HG02798 (cell line): ENCODE measurements at regions not wholly inside any gene's neighbourhood (a gene's known extent, or its start where the extent isn't known, plus 50 kb on each side); places are given as distances from the start of the nearest gene placed in this dataset.
"Not testable (repeated sequence)": the region's sequence is repeated elsewhere in the genome, so short reads cannot be mapped to it uniquely, and the experiment has no call there.

Experiments used
- ATAC-seq: cut with Tn5 transposase; IDR thresholded peaks from one replicate; pipeline ENCODE4 v1.9.1; 2021; ENCODE audit warnings: mild to moderate bottlenecking; ENCODE audit not compliant: unreplicated experiment, poor library complexity

DNA sequence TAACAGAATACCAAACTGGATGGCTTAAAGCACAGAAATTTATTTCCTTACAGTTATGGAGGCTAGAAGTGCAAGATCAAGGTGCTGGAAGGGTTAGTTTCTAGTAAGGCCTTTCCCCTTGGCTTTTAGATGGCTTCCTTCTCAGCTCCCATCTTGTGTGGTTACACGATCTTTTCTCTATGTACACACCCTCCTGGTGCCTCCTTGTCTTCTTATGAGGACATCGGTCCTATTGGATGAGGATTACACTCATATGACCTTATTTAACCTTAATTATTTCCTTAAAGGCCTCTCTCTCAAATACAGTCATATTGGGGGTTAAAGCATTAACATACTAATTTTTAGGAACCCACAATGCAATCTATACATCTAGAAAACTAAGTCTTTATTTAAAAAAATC lies 787.9 kb upstream of the GALNTL6 start:
- no peak for ATAC-seq

DNA sequence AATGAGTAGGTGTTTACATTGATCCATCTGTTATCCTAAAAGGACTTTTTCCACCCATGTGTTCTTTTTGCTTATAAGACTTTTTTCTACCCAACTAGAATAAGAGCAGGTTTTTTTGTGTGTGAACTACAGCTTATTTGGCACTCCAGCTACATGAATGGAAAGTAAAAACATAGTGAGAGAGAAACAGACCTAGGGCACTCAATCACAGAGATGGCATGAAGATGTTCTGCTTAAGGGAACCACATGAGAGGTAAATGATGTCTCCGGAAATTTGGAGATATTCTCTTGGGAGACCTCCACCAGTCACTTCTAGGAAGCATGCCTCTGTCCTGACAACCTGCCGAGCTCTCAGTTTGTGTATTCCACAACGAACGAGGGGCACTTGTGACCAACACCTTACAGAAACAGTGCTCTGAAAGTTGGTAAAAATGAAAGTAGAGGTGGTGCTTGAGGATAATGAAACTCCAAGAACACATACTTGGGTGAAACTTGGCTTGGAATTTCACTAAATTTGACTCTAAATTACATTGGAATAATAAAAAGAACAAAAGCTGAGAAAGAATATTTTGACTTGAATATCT lies 788.4 kb upstream of the GALNTL6 start:
- ATAC-seq: no peak

- no peak for ATAC-seq
Observed at GRCh38 chr4:171022824-171023230, 790.4 kb upstream of the GALNTL6 start.

- ATAC-seq: no peak
Observed at GRCh38 chr4:171017593-171017992, 795.6 kb upstream of the GALNTL6 start.

GRCh38 chr4:171016145-171016544 lies 797.1 kb upstream of the GALNTL6 start:
- no peak for ATAC-seq

DNA sequence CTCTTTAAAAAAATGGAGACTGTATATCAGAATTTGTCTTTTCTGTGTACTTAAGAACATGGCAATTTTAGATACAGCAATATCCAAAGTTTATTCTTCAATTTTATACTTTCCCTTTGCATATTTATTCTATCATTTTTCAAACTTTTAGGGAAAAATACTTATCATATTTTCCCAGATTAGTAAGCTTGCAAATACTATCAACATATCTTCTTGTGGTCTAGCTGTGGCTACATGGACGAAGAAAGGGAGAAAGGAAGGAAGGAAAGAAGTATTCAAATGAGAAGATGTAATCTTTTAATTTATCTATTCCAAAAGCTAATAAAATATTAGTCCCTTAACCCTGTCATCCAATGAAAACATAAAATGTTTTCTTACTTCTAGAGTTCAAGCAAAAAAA lies 797.8 kb upstream of the GALNTL6 start:
- ATAC-seq: no peak

- ATAC-seq: peak; percentile 53
Observed at GRCh38 chr4:171007618-171008390, 805.4 kb upstream of the GALNTL6 start.

GRCh38 chr4:171002246-171002645 lies 811.0 kb upstream of the GALNTL6 start:
- ATAC-seq: no peak

- peak; percentile 93 for ATAC-seq
Observed at GRCh38 chr4:170990989-170991589, 822.1 kb upstream of the GALNTL6 start.

GRCh38 chr4:170988446-170988845 lies 824.8 kb upstream of the GALNTL6 start:
- ATAC-seq: no peak

- no peak for ATAC-seq
Observed at GRCh38 chr4:170979736-170980135, 833.5 kb upstream of the GALNTL6 start.

DNA sequence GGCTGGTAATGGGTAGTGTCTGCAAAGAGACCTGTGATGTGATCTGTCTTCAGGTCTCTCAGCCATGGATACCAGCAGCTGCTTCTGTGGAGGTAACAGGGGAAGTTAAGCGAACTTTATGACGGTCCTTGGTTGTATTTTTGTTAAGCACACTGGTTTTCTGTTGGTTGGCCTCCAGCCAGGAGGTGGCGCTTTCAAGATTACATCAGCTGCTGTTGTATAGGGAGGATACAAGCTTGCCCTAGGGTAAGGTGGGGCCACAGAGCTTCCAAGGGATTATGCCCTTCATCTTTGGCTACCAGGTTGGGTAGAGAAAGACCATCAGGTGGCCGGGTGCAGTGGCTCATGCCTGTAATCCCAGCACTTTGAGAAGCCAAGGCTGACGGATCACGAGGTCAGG lies 834.2 kb upstream of the GALNTL6 start:
- no peak for ATAC-seq

DNA sequence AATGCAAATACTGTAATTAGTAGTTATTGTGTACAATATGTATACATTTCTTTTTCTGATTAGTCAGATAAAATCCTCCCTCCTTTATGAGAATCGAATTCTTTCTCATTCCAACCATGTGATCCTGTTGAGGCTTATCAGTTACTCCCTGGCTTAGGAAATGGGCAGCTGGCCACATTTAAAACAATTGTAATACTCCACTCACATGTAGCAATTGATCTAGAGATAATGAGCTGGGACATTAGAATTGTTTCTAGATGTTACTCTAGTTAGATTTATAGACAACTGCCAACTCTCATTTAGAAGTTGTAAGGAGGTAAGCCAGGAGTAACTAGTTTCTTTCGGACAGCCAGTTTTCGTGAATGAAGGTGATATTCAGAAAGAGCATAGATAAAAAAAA lies 859.3 kb upstream of the AADAT start:
- ATAC-seq: no peak

- no peak for ATAC-seq
Observed at GRCh38 chr4:170940043-170940724, 850.4 kb upstream of the AADAT start.

DNA sequence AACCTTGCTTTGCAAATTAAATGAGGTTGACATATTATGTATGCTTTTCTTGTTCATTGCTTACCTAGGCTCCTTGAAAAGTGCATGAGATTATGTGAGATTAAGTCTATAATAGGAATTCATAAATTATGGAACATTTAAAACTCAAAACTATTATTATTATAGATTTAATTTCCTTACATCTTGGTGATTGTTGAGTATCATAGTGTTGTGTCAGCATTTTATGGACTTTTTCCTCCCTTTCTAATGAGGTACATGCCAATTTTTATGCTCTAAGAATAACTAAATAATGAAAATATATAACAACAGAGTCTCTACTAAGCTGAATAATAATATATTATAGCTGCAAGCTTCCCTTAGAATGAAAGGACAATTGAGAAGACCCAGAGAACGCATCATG lies 848.8 kb upstream of the AADAT start:
- no peak for ATAC-seq

DNA sequence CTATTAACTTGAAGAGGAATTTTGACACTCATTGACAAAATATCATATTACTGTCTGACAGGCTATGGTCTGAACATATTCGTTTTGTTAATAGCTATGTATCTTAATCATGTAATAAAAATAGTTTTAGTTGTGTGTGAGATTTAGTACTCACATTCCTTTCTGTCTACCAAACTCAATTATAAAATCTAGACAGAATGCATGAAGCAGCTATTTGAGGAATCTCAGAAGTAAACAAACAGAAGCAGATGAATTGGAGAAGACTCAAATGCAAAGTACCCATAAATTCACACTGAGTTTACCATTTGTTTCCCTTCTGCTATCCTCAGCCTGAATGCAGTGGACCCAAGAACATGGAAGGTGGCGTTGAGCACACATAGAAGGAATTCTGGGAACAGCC lies 841.6 kb upstream of the AADAT start:
- no peak for ATAC-seq

- no peak for ATAC-seq
Observed at GRCh38 chr4:170888660-170889059, 798.9 kb upstream of the AADAT start.

GRCh38 chr4:170887396-170887795 lies 797.6 kb upstream of the AADAT start:
- ATAC-seq: no peak

DNA sequence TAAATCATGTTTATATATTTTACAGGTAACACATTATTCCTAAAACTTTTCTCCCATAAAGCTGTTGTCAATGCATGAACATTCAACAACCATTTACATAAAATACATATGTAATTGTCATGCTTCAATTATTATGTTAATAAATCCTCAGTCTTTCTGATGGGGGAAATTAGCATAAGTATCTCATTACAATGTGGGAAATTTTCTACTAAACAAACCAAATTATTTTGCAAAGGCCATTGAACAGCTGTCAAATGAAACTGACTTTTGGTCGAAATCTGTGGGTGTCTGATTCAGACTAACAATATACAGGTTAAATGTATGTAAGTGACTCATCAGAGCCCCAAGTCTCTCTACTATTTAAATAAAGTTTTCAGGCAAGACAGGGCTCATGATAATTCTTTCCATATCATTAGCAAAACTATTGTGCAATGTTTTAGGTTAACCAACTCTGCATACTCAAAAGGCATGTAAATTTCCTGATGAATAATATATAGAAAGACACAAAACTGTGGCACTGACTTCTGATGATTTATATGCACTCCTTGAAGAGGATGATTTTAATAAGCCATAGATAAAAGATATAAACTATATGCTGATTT lies 795.3 kb upstream of the AADAT start:
- ATAC-seq: no peak

GRCh38 chr4:170881646-170882045 lies 791.9 kb upstream of the AADAT start:
- not testable (repeated sequence) for ATAC-seq

DNA sequence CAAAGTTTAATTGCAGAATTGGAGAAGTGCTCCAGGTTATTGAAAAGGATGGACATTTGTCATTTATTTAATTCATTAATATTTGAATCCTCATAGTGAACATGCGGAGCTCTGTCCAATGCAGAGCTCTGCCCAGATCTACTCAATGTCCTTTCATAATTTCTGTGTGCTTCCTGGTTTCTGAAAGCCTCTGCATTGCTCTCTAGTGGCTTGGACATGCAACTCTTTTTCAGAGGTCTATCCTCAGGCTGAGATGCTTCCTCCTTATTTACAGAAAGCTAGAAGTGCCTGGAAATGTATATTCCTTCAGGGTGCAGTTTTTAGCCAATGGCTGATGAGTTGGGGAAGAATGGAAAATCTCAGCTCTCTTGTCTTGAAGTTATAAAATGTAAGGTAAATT lies 786.1 kb upstream of the AADAT start:
- ATAC-seq: no peak
